ENCODE measurements at regions not wholly inside any gene's neighbourhood (a gene's known extent, or its start where the extent isn't known, plus 50 kb on each side); places are given as distances from the start of the nearest gene placed in this dataset.

DNA sequence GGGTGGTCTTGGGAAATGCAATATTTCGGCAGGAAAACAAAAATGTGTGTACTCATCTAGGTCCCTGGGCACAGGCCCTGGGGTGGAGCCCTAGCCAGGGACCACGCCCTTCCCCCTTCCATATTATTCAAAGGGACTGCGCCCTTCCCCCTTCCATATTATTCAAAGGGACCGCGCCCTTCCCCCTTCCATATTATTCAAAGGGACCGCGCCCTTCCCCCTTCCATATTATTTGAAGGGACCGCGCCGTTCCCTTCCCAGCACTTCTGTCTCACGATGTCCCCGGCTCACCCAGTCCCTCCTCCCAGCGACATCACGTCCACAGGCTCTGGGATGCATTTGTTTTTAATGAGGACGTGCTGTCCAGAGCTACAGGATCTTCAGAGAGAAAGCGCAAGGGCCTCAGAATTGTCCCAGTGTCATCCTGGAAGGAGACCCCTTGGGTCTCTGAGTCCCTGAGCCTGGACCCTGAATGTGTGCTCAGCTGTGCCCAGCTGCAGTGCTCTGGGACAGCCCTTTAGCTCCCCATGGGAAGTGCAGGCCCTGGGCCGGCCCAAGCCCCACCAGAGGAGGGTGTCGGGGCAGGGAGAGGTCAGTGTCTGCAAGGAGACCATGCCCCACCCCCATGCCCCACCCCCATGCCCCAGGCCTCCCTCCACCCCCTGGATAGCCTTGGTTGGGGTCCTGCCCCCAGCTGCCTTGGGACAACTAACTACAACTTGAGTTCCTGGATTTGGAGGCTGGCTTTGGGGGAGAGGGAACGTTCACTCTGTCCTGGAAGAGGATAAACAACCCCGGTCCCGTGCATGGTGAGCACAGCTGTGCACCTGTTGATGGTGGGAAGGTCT lies 810.0 kb downstream of the BRD1 start:
- no peak for DNase-seq (ENCODE audit: low read depth in 2 of 2)

DNA sequence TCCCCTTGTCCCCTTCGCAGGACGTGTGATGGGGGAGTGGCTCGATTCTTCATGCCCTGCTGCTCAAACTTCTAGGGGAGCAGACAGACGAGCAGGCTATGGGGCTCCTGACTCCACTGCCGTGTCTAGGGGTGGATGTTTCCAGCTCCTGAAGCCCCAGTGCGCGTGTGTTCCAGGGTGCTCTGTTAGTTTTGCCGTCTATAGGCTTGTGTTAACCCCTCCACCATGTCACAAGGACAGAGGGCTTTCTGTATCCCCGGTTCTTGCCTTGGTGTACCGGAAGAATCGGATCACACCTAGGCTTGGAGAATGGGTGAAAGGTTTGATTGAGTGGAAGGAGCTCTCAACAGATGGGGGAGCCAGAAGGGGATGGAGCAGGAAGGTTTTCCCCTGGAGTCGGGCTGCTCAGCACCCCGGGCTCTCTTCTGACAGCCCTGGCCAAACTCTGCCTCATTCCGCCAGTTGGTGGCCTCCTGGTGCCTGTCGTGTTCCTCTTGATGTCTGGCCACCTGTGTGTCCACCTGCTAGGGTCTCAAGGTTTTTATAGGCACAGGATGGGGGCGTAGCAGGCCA lies 810.7 kb downstream of the BRD1 start:
- DNase-seq (ENCODE audit: low read depth in 2 of 2) = no peak

DNA sequence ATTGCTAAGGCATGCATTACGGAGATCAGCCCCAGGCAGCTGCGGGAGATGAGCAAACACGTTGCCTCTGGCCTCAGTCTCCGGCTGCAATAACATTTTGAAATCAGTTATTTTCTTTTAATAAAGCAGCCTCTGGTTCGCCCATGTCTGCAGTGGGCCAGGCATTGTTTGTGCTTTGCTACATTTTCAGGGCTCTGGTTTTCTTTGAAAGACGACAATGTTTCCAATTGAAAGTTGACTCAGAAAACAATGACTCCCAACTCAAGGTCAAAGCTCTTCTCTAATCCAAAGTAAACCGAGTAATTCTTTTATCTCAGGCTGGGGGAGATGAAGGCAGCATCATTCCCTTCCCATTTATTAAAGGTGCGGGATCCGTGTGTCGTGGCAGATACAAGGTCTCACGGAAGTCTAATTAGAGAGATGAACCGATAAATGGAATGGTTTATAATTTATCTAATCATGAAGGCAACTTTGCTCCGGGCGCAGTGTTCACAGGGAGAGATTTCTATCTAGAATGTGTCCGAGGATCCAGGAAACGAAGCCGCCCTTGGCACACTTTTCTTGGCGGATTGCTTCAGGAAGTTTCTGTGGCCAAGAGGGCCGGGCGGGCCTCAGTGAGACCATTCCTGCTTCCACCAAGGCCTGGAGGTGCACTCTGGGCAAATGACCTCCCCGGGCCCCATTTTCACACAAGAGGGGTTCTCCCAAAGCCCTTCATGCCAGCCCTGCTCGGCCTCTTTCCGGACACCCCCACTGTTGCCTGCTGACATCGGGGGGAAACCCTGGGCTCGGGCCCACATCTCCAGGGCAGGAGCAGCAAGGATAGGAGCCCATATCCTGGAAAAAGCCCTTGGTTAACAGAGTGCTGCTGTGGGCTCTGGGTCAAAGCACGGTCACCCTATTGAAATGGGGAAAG lies 811.4 kb downstream of the BRD1 start:
- no peak for DNase-seq (ENCODE audit: low read depth in 2 of 2)

DNA sequence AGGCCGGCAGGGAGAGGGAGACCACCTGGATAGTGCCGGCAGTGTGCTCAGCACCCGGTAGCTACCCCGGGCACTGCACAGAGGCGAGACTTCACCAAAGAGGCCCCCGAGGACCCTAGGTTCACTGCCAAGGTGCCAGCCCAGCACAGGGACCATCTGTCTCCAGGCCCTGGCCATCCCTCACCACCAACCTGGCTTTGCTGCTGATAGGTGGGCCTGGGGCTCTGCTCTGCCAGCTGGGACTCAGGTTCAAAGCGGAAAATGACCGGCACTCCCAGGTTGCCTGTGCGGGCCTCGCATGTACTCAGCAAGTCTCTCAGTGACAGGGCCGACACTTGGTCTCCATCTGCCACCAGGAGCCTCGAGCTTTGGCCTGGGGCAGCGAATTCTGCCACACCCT lies 812.2 kb downstream of the BRD1 start:
- DNase-seq (ENCODE audit: low read depth in 2 of 2) = no peak

DNA sequence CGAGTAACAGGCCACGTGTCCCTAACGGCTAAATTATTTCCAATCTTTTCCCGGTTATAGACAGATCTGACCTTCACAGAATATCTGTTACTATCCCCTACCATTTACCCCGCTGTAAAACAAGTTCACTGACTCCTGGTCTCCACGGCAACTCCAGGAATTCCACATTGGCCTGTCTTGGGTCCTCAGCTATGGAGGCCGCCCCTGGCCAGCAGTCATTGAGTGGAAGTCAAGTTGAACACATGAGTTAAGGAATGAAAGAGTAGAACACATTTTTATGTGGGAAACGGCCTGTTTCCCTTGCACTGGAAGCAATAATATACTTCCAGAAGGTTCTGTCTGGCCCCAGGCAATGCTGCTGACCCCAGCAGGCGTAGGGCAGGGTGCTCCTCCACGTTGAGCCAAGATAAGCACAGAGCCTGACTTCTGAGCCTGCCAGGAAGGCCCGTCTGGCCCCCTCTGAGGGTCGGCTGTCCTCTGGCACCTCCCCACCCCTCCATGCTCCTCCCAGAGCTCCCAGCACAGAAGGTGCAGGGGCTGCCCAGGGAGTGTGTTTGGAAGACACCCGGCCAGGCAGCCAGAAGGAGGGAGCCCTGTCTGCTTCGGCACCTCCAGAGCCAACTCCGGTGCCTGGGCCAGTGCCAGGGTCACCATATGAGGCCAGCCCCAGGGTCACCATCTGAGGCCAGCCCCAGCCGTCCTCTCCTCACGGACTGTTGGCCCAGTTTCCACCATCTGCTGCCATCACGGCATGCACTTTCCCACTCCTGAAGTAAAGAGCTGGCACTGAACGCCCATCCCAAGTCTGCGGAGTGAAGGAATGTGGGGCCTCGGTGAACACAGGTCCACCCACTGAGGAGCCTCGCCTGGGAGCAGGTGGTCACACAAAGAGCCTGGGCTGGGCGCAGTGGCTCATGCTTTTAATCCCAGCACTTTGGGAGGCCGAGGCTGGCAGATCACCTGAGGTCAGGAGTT lies 813.2 kb downstream of the BRD1 start:
- DNase-seq (ENCODE audit: low read depth in 2 of 2) = no peak

DNA sequence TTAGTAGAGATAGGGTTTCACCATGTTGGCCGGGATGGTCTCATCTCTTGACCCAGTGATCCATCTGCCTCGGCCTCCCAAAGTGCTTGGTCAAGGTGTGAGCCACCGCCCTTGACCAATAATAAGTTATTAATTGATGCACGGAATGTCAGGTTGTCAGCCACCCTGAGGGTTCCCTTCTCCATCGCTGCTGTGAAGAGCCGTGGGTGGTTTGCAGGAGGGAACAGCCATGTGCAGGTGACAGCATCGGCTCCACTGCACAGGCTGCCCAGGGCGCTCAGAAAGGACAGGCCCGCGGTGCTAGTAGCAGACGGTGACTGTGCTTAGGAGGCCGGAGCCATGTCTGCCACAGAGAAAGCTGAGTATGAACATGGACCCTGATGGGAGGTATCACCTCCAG lies 814.0 kb downstream of the BRD1 start:
- DNase-seq (ENCODE audit: low read depth in 2 of 2) = no peak

GRCh38 chr22:49012712-49013395 lies 814.8 kb downstream of the BRD1 start:
- DNase-seq (ENCODE audit: low read depth in 2 of 2) = no peak

DNA sequence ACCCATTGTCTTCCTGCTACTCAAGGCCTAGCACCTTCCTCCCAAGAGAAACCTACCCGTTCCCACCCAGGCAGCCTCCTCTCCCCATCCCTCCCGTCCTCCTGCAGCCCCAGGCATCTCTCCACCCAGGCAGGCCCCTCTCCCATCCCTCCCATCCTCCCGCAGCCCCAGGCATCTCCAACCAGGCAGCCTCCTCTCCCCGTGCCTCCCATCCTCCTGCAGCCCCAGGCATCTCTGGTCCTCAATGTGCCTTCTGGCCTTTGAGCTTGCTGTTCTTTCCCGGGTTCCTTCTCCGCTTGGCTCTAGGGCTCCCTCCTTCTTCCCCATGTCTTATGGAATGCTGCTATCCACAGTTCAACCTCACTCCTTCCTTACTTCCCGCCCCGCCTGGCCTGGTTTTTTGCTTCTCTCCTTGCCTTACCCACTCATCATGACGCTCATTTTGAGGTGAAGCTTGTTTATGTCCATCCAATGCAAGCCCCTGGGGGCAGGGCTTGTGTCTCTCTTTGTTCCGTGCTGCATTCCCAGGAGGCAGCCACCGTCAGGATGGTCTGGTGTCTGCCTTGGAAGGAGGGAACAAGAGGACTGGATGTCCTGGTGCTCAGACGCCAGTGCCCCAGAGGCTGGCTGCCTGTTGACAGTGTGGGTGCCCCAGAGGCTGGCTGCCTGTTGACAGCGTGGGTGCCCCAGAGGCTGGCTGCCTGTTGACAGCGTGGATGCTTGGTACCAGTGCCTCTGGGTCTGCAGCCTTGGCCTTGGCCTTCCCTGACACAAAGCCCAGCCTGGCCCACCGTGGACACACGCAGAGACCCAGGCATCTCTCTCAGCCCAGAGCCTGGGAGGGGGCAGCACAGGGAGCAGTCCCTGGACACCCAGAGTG lies 815.7 kb downstream of the BRD1 start:
- no peak for DNase-seq (ENCODE audit: low read depth in 2 of 2)

GRCh38 chr22:49011379-49011768 lies 816.3 kb downstream of the BRD1 start:
- no peak for DNase-seq (ENCODE audit: low read depth in 2 of 2)

DNA sequence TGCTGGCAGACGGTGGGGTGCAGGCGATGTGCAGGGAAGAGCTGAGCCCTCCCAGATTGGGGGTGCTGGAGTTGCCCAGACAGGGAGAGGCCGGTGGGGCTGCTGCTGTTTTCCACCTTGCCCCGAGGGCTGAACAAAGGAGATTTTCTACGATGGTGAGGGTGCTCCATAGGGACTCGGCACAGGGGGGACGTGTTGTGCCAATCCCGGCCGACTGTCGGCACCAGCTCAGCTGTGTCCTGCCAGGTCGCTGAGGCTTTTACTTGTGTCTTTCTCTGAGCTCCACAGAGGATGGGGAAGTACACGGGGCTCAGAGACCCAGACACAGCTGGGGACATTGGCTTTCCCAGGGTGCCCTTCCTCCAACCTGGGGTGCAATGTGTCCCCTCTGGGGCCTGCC lies 816.8 kb downstream of the BRD1 start:
- no peak for DNase-seq (ENCODE audit: low read depth in 2 of 2)

DNA sequence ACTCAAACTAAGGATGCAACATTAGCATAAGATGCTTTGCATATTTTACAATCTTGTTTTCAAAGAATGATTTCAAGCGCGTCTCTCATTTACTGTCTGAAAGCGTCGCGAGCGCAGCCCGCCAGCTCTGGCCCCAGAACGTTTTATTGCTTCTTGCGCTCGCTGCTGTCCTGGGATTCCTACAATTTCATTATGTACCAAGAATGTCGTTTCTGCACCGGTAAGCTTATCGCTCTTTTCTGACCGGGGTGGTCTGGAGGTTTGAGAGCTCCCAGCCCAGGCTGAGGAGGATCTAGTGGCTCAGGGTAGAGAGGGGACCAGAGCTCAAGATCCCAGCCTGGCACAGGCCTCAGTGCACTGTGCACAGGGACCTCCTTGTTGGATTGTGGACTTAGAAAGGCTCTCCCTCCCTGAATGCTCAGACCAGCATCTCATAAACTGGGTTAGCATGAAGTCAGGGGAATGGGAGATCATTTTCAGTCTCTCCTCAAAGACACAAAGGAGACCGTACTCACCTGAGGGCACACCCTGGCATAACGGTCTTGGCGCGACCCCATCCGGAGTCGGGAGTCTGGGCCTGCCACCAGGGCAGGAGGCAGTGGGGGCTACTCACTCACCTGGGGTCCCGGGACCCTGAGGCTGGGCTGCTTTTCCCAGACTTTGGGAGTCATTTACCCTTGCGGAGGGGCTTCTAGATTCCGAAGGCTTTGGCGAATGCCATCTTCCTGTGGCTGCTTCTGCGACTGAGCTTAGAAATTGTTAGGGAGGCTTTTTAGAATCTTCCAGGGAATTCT lies 817.4 kb downstream of the BRD1 start:
- no peak for DNase-seq (ENCODE audit: low read depth in 2 of 2)

- DNase-seq (ENCODE audit: low read depth in 2 of 2) = no peak
Observed at GRCh38 chr22:49009359-49010063, 818.2 kb downstream of the BRD1 start.

- DNase-seq (ENCODE audit: low read depth in 2 of 2) = no peak
Observed at GRCh38 chr22:49008682-49009235, 818.9 kb downstream of the BRD1 start.

GRCh38 chr22:49007013-49007653 lies 820.5 kb downstream of the BRD1 start:
- no peak for DNase-seq (ENCODE audit: low read depth in 2 of 2)

DNA sequence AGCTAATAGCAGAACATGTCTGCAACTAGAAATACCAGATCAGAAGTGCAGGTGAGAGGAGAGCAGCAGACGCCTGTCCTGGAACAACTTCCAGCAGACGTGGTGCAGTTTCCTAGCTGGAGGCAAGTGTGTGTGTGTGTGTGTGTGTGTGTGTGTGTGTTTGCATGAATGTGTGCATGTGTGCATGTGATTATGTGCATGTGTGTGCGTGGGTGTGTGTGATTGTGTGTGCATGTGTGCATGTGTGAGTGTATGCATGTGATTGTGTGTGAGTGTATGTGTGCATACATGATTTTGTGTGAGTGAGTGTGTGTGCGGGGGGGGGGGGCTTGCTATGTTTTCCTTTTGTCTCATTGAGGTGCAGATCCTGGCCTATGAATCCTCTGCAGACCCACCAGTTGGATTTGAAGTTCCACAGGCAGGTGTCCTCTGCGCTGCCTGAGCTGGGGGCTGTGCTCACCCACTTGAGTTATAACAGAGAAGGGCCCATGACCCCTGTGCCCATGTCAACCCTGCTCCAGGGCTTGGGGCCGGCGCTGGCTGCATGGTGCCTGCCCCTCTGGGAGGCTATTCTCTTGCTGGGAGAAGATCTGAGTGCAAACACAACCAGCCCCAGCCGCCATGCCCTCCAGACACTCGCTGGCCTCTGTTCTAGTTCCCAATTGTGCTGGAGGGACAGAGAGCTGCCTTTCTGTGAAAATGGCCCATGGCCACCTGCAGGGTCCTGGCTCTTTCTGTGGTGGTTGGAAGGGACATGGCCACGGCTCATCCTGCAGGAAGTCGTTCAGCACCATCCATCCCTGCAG lies 821.3 kb downstream of the BRD1 start:
- no peak for DNase-seq (ENCODE audit: low read depth in 2 of 2)

DNA sequence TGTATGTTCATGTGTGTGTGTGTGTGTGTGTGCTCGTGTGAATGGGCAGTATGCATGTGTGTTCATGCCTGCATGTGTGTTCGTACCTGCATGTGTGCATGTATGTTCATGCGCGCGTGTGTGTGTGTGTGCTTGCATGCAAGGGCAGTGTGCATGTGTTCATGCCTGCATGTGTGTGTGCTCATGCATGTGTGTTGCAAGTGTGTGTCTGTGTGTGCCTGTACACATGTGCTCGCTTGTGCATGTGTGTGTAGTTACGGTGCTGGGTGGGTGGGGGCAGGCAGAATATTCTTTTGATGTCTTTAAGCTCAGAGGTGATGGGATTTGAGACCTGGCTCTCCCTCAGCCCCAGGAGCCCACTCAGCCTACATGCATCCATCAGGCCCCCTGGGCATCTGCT lies 822.1 kb downstream of the BRD1 start:
- DNase-seq (ENCODE audit: low read depth in 2 of 2) = no peak
